Mucosa of rectum (tissue), 2 donors: ENCODE measurements at regions not wholly inside any gene's neighbourhood (a gene's known extent, or its start where the extent isn't known, plus 50 kb on each side); places are given as distances from the start of the nearest gene placed in this dataset.

Source experiments
- H3K27ac ChIP-seq, 2 donors: one replicate each; pipeline ENCODE4 v1.7.0; 2013; ENCODE audit warnings: inconsistent platforms in 2 of 2, low read depth in 2 of 2, low read length in 2 of 2
- H3K27me3 ChIP-seq, 2 donors: one replicate each; pipeline ENCODE4 v1.7.0; 2013; ENCODE audit warnings: low read length in 2 of 2; ENCODE audit not compliant: control insufficient read depth in 2 of 2, insufficient read depth in 2 of 2
- H3K36me3 ChIP-seq, 2 donors: one replicate each; pipeline ENCODE4 v1.7.0; 2013; ENCODE audit warnings: low read length in 2 of 2; ENCODE audit not compliant: control insufficient read depth in 2 of 2, insufficient read depth in 2 of 2
- H3K4me1 ChIP-seq, 2 donors: one replicate each; pipeline ENCODE4 v1.7.0; 2013; ENCODE audit warnings: low read length in 2 of 2, mild to moderate bottlenecking in 1 of 2; ENCODE audit not compliant: control insufficient read depth in 2 of 2, insufficient read depth in 2 of 2
- H3K4me3 ChIP-seq, 2 donors: one replicate each; pipeline ENCODE4 v1.7.0; 2013; ENCODE audit warnings: low read length in 2 of 2
- H3K9ac ChIP-seq, 2 donors: one replicate each; pipeline ENCODE4 v1.7.0; 2013; ENCODE audit warnings: low read length in 2 of 2, low read depth in 1 of 2, mild to moderate bottlenecking in 1 of 2
- H3K9me3 ChIP-seq, 2 donors: one replicate each; pipeline ENCODE4 v1.7.0; 2013; ENCODE audit warnings: low read length in 2 of 2; ENCODE audit not compliant: control insufficient read depth in 2 of 2
- donor health status: healthy.
- donor health status: Normal muscosa, but diverticular disease.

GRCh38 chr15:94064676-94065313 is 166.6 kb upstream of the MCTP2 start:
- H3K27me3 ChIP-seq = no peaks in the 10 kb centered on the region
- H3K27ac ChIP-seq = no peak overlapping the region
- H3K4me3 ChIP-seq = no peak overlapping the region
- no peaks in the 10 kb centered on the region for H3K36me3 ChIP-seq
- H3K9me3 ChIP-seq = peaks cover 0 to 3% of the 10 kb centered on the region in 2 donors
- H3K9ac ChIP-seq = no peak overlapping the region
- no peaks in the 10 kb centered on the region for H3K4me1 ChIP-seq

DNA sequence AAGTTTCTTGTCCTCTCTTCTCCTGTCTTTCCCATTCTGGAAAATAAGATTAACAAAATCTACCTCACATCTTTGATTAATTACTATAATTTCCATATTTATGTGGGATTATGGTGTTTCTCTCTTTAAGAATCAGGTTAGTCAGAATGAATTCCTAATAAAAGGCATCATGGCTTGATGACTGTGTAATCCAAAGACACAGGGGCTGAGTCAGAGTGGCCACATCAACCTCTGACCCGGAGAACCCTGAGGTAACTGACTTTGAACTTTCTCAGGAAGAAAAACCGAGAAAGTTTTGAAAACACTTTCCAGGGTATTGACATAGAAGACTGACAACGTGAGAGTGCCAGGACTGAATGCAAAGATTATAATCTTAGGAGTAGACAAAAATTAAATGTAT is 170.3 kb upstream of the MCTP2 start:
- no peaks in the 10 kb centered on the region for H3K9me3 ChIP-seq
- H3K4me3 ChIP-seq = no peak overlapping the region
- no peak overlapping the region for H3K9ac ChIP-seq
- H3K4me1 ChIP-seq = no peaks in the 10 kb centered on the region
- H3K36me3 ChIP-seq = no peaks in the 10 kb centered on the region
- H3K27me3 ChIP-seq = no peaks in the 10 kb centered on the region
- no peak overlapping the region for H3K27ac ChIP-seq

DNA sequence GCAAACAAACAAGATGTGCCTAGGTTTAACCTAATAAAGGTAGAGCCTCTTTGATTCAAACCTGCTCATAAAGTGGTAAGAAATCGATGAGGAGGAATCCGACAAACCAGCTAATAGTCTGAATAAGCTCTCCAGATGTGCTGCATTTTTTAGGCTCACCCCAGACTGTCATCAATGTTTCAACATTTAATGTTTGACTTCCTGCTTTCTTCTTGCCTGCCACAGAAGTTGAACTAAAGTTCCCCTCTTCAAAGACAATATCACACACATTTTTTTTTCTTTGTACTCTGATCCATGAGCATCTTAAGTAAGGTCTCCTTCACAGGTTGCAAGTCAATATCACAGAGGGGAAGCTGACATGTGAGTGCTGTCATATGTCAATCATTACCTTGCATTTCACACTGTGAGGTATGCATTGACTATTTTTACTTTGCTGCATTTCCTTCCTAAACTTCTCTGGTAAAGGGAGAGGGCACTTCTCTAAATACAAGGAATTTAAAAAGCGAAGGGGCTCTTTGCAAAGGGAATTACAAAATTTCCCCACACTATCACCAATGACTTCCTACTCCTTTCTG is 172.3 kb upstream of the MCTP2 start:
- Histone ChIP-seq H3K4me1 (no peaks in the 10 kb centered on the region), H3K9ac (no peak overlapping the region), H3K9me3 (no peaks in the 10 kb centered on the region), H3K27me3 (no peaks in the 10 kb centered on the region), H3K27ac (no peak overlapping the region), H3K4me3 (no peak overlapping the region), H3K36me3 (no peaks in the 10 kb centered on the region)

GRCh38 chr15:94057305-94057704 is 174.1 kb upstream of the MCTP2 start:
- Histone ChIP-seq H3K9ac (no peak overlapping the region), H3K36me3 (no peaks in the 10 kb centered on the region), H3K27ac (no peak overlapping the region), H3K9me3 (no peaks in the 10 kb centered on the region), H3K4me3 (no peak overlapping the region), H3K4me1 (no peaks in the 10 kb centered on the region), H3K27me3 (no peaks in the 10 kb centered on the region)

- H3K27me3 ChIP-seq = no peaks in the 10 kb centered on the region
- no peaks in the 10 kb centered on the region for H3K36me3 ChIP-seq
- H3K4me3 ChIP-seq = no peak overlapping the region
- H3K9me3 ChIP-seq = no peaks in the 10 kb centered on the region
- no peak overlapping the region for H3K9ac ChIP-seq
- H3K27ac ChIP-seq = no peak overlapping the region
- H3K4me1 ChIP-seq = no peaks in the 10 kb centered on the region
Measured at GRCh38 chr15:94056314-94056713, 175.0 kb upstream of the MCTP2 start.

GRCh38 chr15:94053626-94054025 is 177.7 kb upstream of the MCTP2 start:
- Histone ChIP-seq H3K36me3 (no peaks in the 10 kb centered on the region), H3K4me1 (no peaks in the 10 kb centered on the region), H3K9ac (no peak overlapping the region), H3K27me3 (no peaks in the 10 kb centered on the region), H3K4me3 (no peak overlapping the region), H3K9me3 (no peaks in the 10 kb centered on the region), H3K27ac (no peak overlapping the region)

GRCh38 chr15:94052711-94053110 is 178.7 kb upstream of the MCTP2 start:
- H3K36me3 ChIP-seq = no peaks in the 10 kb centered on the region
- H3K27ac ChIP-seq = no peak overlapping the region

DNA sequence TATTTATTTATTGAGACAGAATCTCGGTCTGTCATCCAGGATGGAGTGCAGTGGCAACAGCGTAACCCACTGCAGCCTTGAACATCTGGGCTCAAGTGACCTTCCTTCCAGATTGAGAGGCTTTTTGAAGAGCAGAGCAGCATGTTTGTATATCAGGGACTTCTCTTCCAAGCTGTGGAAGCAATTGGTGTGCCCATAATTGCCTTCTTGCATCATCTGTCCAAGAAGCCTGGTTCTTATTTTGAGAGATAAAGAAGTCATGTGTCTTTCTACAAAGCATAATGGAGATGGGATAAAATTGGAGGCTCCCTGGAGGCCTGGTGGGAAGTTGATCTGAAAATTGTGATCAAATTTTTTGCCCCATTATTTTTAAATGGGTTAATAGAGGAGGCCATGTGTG is 183.8 kb upstream of the MCTP2 start:
- Histone ChIP-seq H3K4me1 (no peaks in the 10 kb centered on the region), H3K4me3 (no peak overlapping the region), H3K27ac (no peak overlapping the region), H3K27me3 (no peaks in the 10 kb centered on the region), H3K9ac (no peak overlapping the region), H3K9me3 (no peaks in the 10 kb centered on the region), H3K36me3 (no peaks in the 10 kb centered on the region)

More at GRCh38 chr15:94052711-94053110, 178.7 kb upstream of the MCTP2 start:
- Histone ChIP-seq H3K9me3 (no peaks in the 10 kb centered on the region), H3K27me3 (no peaks in the 10 kb centered on the region), H3K4me1 (no peaks in the 10 kb centered on the region), H3K4me3 (no peak overlapping the region), H3K9ac (no peak overlapping the region)

- Histone ChIP-seq H3K27me3 (no peaks in the 10 kb centered on the region), H3K27ac (no peak overlapping the region), H3K36me3 (no peaks in the 10 kb centered on the region), H3K9ac (no peak overlapping the region), H3K4me1 (no peaks in the 10 kb centered on the region), H3K4me3 (no peak overlapping the region), H3K9me3 (no peaks in the 10 kb centered on the region)
Measured at GRCh38 chr15:94042180-94042928, 189.0 kb upstream of the MCTP2 start.

DNA sequence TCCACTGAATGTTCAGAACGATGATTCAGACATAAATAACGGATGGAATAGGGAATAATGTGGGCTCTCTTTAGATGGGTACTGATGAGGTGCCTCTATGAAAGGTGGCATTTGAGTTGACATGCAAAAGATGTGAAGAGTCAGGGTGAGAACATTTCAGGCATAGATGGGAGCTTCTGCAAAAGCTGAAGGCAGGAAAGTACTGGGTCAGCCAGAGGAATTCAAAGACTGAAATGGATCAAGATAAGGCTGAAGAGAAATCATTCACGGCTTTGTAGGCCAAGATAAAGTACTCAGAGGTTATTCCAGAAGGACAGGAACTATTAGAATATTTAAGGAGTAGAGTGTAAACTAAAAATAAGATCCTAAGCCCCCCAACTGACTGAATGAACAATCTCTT is 189.6 kb upstream of the MCTP2 start:
- no peaks in the 10 kb centered on the region for H3K36me3 ChIP-seq
- H3K9ac ChIP-seq = no peak overlapping the region
- H3K27me3 ChIP-seq = no peaks in the 10 kb centered on the region
- no peak overlapping the region for H3K4me3 ChIP-seq
- H3K27ac ChIP-seq = no peak overlapping the region
- no peaks in the 10 kb centered on the region for H3K4me1 ChIP-seq
- H3K9me3 ChIP-seq = no peaks in the 10 kb centered on the region
